Left renal cortex interstitium (tissue), 4 donors: ENCODE measurements at regions not wholly inside any gene's neighbourhood (a gene's known extent, or its start where the extent isn't known, plus 50 kb on each side); places are given as distances from the start of the nearest gene placed in this dataset.
"Not testable (repeated sequence)": the region's sequence is repeated elsewhere in the genome, so short reads cannot be mapped to it uniquely, and the experiment has no call there.

Source experiments
- DNase-seq, 4 donors: peaks; one replicate each; pipeline ENCODE4 v3.0.0-alpha.2; 2013; ENCODE audit warnings: low read depth in 4 of 4, low spot score in 2 of 4, missing footprints in 1 of 4

GRCh38 chr6:4281341-4282293 lies 146.2 kb upstream of the ECI2 start:
- peak; percentile 41 to 58 (median 48) for DNase-seq

- DNase-seq, result no peak
Measured at GRCh38 chr6:4280707-4281106, 145.3 kb upstream of the ECI2 start.

- DNase-seq, result no peak
Measured at GRCh38 chr6:4280031-4280430, 144.7 kb upstream of the ECI2 start.

GRCh38 chr6:4274382-4275082 lies 139.2 kb upstream of the ECI2 start:
- DNase-seq, result no peak

GRCh38 chr6:4272996-4273395 lies 137.6 kb upstream of the ECI2 start:
- no peak for DNase-seq

GRCh38 chr6:4271761-4272470 lies 136.5 kb upstream of the ECI2 start:
- DNase-seq, result no peak

GRCh38 chr6:4270776-4271175 lies 135.4 kb upstream of the ECI2 start:
- DNase-seq, result no peak

- no peak for DNase-seq
Measured at GRCh38 chr6:4270001-4270400, 134.6 kb upstream of the ECI2 start.

GRCh38 chr6:4268171-4268570 lies 132.8 kb upstream of the ECI2 start:
- DNase-seq, result no peak

- DNase-seq, result no peak
Measured at GRCh38 chr6:4265740-4266139, 130.4 kb upstream of the ECI2 start.

- no peak for DNase-seq
Measured at GRCh38 chr6:4264601-4265000, 129.2 kb upstream of the ECI2 start.

- DNase-seq, result no peak
Measured at GRCh38 chr6:4264081-4264480, 128.7 kb upstream of the ECI2 start.

- peak in 1 of 4 donors; percentile 12 for DNase-seq
Measured at GRCh38 chr6:4262526-4262925, 127.2 kb upstream of the ECI2 start.

- DNase-seq, result no peak
Measured at GRCh38 chr6:4259391-4259790, 124.0 kb upstream of the ECI2 start.

GRCh38 chr6:4258733-4259132 lies 123.4 kb upstream of the ECI2 start:
- DNase-seq, result no peak

GRCh38 chr6:4256969-4257368 lies 121.6 kb upstream of the ECI2 start:
- no peak for DNase-seq

GRCh38 chr6:4253604-4254231 lies 118.3 kb upstream of the ECI2 start:
- DNase-seq, result peak in 2 of 4 donors; percentile 34 to 46

- DNase-seq, result not testable (repeated sequence)
Measured at GRCh38 chr6:4252445-4252844, 117.1 kb upstream of the ECI2 start.

GRCh38 chr6:4250645-4251044 lies 115.3 kb upstream of the ECI2 start:
- DNase-seq, result no peak

- not testable (repeated sequence) for DNase-seq
Measured at GRCh38 chr6:4243832-4244231, 108.5 kb upstream of the ECI2 start.

- DNase-seq, result no peak
Measured at GRCh38 chr6:4243237-4243636, 107.9 kb upstream of the ECI2 start.
